T follicular helper cell (primary cell): ENCODE measurements at regions not wholly inside any gene's neighbourhood (a gene's known extent, or its start where the extent isn't known, plus 50 kb on each side); places are given as distances from the start of the nearest gene placed in this dataset.
"Not testable (repeated sequence)": the region's sequence is repeated elsewhere in the genome, so short reads cannot be mapped to it uniquely, and the experiment has no call there.

Experiments
- DNase-seq: peaks from one replicate; pipeline ENCODE4 v3.0.0-alpha.2; 2020; ENCODE audit warnings: low read depth

- DNase-seq, result no peak
Observed at GRCh38 chr3:157857440-157857839, 248.8 kb downstream of the SHOX2 start.

GRCh38 chr3:157856078-157856939 lies 249.9 kb downstream of the SHOX2 start:
- no peak for DNase-seq

GRCh38 chr3:157845839-157846238 lies 260.4 kb downstream of the SHOX2 start:
- not testable (repeated sequence) for DNase-seq

GRCh38 chr3:157844800-157845565 lies 261.2 kb downstream of the SHOX2 start:
- no peak for DNase-seq

GRCh38 chr3:157844216-157844615 lies 262.0 kb downstream of the SHOX2 start:
- no peak for DNase-seq

GRCh38 chr3:157841029-157841428 lies 265.2 kb downstream of the SHOX2 start:
- DNase-seq, result no peak

GRCh38 chr3:157840564-157840963 lies 265.7 kb downstream of the SHOX2 start:
- DNase-seq, result no peak

GRCh38 chr3:157838457-157838856 lies 267.8 kb downstream of the SHOX2 start:
- no peak for DNase-seq

- DNase-seq, result no peak
Observed at GRCh38 chr3:157837336-157837735, 268.9 kb downstream of the SHOX2 start.

GRCh38 chr3:157836022-157836421 lies 270.2 kb downstream of the SHOX2 start:
- DNase-seq, result no peak

- no peak for DNase-seq
Observed at GRCh38 chr3:157832588-157832987, 273.6 kb downstream of the SHOX2 start.

GRCh38 chr3:157830556-157831236 lies 275.5 kb downstream of the SHOX2 start:
- no peak for DNase-seq

- DNase-seq, result no peak
Observed at GRCh38 chr3:157829786-157830185, 276.4 kb downstream of the SHOX2 start.

GRCh38 chr3:157824281-157824680 lies 281.9 kb downstream of the SHOX2 start:
- DNase-seq, result no peak

GRCh38 chr3:157823050-157823449 lies 283.2 kb downstream of the SHOX2 start:
- DNase-seq, result no peak

- no peak for DNase-seq
Observed at GRCh38 chr3:157820157-157820517, 286.1 kb downstream of the SHOX2 start.

GRCh38 chr3:157819270-157820156 lies 286.7 kb downstream of the SHOX2 start:
- no peak for DNase-seq

- DNase-seq, result no peak
Observed at GRCh38 chr3:157816896-157817295, 289.3 kb downstream of the SHOX2 start.

GRCh38 chr3:157816296-157816695 lies 289.9 kb downstream of the SHOX2 start:
- no peak for DNase-seq

- DNase-seq, result no peak
Observed at GRCh38 chr3:157815739-157816138, 290.5 kb downstream of the SHOX2 start.

- DNase-seq, result no peak
Observed at GRCh38 chr3:157810924-157811718, 295.1 kb downstream of the SHOX2 start.
